Limb (tissue), 2 donors: ENCODE measurements at regions not wholly inside any gene's neighbourhood (a gene's known extent, or its start where the extent isn't known, plus 50 kb on each side); places are given as distances from the start of the nearest gene placed in this dataset.
"Not testable (repeated sequence)": the region's sequence is repeated elsewhere in the genome, so short reads cannot be mapped to it uniquely, and the experiment has no call there.

Source experiments
- DNase-seq, 2 donors: peaks; one replicate each; pipeline ENCODE4 v3.0.0-alpha.2; 2016; ENCODE audit errors: extremely low spot score in 2 of 2

DNA sequence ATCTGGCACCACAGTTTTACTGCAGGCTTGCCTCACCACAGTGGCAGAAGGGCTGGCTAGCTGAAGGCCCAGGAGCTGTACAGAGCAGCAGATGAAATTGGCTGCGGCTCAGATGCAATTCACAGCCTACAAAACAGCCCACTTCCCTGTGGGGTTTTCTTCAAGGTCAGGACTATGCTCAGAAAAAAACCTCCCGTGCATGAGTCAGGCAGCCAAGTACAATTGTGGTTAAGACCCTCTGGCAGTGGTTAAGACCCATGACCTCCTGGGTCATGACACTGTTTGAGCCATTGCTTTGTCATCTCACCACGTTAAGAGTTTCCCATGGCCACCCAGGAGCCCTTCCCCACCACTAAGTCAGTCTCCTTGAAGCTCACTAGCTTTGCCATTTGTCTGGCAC lies 276.3 kb downstream of the HNRNPD start:
- DNase-seq = no peak

DNA sequence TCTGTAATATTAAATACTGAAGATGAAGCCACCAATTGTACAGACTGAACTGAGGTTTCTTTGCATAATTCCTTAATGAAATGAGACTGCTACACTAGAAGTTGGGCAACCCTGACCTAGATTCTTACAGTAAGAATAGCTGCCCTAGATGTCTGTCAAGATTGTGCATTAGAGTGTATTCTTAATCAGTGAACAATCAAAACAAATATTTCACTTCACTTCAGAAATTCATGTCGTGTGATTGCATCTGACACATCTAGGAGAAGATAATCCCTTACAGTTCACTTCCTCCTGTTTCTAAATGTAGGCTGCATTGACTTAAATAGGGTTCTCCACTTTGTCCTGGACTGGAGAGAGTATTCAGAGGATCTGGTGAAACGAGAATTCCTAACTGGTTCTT lies 283.1 kb downstream of the HNRNPD start:
- DNase-seq = no peak

- no peak for DNase-seq
Observed at GRCh38 chr4:82084747-82085146, 289.0 kb downstream of the HNRNPD start.

GRCh38 chr4:82077471-82077995 lies 296.3 kb downstream of the HNRNPD start:
- DNase-seq = not testable (repeated sequence)

GRCh38 chr4:82076809-82077208 lies 297.0 kb downstream of the HNRNPD start:
- no peak for DNase-seq

GRCh38 chr4:82076359-82076758 lies 297.4 kb downstream of the HNRNPD start:
- DNase-seq = no peak

GRCh38 chr4:82071951-82072350 lies 301.8 kb downstream of the HNRNPD start:
- no peak for DNase-seq

GRCh38 chr4:82069883-82070638 lies 303.7 kb downstream of the HNRNPD start:
- DNase-seq = no peak

DNA sequence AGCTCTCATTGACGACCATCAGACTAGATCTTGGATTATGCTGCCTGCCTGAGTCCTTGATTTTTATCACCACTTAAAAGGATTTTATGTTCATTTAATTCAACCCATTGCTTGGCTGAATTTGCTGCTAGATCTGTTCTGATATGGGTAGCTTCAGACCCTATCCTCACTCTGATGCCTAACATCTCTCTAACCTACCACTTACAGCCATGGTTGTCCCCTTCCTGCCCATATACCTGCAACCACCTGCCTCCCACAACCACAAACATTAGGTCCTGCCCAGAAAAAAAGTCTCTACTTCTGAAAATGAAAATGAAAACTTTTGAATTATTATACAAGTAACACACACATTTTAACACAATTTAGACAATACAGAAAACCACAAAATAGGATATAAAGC lies 310.8 kb downstream of the HNRNPD start:
- DNase-seq = no peak

DNA sequence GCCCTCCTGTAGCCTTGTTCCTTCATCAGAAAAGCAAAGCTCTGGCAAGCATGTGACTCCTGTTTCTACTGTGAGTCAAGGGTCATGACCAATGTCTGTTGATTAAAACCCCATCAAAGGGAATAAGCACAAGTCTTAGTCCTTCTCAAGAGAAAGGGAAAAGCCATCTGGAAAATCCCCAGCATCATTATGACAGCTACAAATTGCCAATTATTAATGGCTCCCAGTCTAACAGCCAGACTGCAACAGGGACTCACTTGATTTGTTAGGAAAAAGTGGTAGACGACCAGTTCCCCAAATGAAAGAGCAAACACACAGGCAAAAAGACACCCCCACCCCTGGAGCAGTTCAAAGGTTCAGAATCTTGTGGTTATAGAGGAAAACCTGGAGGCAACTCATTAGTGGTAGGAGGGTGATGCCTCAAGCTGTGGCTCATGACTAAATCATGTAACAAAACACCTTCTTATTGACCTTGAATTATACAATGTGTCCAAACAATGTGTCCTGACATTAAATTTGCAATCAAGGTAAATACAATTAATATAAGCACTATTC lies 315.7 kb downstream of the HNRNPD start:
- DNase-seq = no peak

- DNase-seq = no peak
Observed at GRCh38 chr4:82055156-82055555, 318.6 kb downstream of the HNRNPD start.

DNA sequence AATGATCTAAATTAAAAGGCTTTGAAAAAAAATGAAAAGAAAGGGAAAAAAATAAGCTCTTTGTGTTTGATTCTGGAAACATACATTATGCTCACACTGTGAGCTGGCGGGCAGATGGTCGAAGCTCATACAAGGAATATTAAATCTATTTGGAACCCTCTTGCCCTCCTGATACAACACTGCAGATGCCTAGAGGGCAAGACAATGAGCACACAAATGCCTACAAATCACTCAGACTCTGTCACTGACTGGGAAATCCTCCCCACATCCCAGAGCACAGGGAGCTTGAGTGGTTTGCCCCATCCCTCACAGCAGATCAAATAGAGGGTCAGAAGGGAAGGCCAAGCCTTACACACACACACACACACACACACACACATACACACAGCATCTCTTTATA lies 320.4 kb downstream of the HNRNPD start:
- no peak for DNase-seq

- DNase-seq = no peak
Observed at GRCh38 chr4:82050796-82051195, 323.0 kb downstream of the HNRNPD start.

DNA sequence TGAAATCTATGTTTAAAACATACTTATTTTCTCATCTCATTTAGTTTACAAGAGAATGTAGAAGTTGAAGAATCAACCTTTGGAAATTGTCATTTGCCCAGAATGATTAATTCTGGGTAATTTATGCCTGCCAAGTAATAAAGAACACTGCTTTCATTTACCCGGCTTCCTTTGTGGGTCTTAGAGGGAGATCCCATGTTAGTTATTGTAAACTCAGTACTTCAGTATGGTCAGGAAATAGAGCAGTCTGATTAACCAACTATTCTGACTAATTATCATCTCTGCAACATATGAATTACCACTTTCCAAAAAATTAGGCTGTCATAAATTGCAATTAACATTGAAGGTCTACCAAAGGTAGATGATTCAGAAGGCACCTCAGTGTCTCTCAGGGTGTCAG lies 324.5 kb downstream of the HNRNPD start:
- no peak for DNase-seq

- DNase-seq = no peak
Observed at GRCh38 chr4:82047731-82048130, 326.1 kb downstream of the HNRNPD start.

GRCh38 chr4:82046796-82047195 lies 327.0 kb downstream of the HNRNPD start:
- DNase-seq = no peak

DNA sequence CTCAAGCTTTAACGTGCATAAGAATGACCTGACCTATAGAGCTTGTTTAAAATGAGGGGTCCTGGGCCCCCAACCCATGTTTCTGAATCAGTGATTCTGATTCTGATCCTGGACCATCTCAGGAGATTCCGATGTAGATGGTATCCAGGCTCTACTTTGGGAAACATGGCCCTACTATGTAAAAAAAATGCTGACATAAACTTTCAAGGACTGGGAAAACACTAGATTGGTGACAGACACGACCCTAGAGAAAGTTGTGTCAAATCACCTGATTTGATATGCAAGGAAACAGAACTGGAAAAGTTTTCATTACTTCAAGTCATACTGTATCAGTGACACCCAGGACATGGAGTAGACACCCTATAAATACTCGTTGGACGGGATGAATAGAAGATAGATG lies 328.5 kb downstream of the HNRNPD start:
- DNase-seq = no peak

GRCh38 chr4:82044141-82044993 lies 329.4 kb downstream of the HNRNPD start:
- peak; percentile 42 to 87 for DNase-seq

- no peak for DNase-seq
Observed at GRCh38 chr4:82043809-82044137, 330.0 kb downstream of the HNRNPD start.

- peak in 1 of 2 donors; percentile 27 for DNase-seq
Observed at GRCh38 chr4:82043081-82043808, 330.5 kb downstream of the HNRNPD start.

DNA sequence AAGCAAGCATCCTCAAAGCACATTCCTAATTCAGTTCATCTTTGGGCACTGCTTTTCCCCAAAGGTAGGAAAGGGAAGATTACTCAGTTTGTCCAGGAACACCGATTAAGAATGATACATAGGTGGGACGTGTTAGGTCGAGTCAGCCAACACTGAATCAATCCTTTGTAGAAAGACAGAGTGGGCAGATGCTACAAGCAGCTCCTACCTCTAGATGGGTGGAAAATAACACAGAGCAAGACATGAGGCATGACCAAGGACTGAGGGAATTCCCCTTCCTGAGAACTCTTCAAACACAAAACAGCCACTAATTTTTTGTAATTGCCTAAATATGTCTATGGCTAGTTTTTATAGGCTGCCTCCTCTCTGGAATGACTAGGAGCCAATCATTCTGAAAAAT lies 331.7 kb downstream of the HNRNPD start:
- DNase-seq = no peak

GRCh38 chr4:82038936-82039335 lies 334.9 kb downstream of the HNRNPD start:
- DNase-seq = no peak
